ENCODE measurements at regions not wholly inside any gene's neighbourhood (a gene's known extent, or its start where the extent isn't known, plus 50 kb on each side); places are given as distances from the start of the nearest gene placed in this dataset.

DNA sequence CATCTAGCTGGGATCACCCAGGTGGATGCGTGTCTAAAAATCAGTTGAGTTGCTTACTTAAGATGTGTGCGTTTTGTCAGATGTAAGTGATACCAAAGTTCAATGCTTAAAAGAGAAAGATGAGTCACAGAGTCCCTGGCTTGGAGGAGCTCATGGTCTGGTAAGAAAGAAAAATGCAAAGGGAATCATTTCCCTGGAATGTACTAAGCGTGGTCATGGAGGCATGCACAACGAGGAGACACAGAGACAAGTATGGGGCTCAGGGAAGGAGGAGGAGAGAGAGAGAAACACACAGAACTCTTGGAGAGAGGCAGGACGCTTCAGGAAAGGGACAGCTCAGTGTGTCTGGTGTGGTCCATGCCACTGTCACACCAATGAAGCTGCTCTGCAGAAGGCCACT lies 186.9 kb upstream of the GMDS start:
- Histone ChIP-seq H3K4me3 (no peak overlapping the region), H3K4me1 (no peaks in the 10 kb centered on the region), H3K36me3 (no peaks in the 10 kb centered on the region), H3K27ac (no peak overlapping the region), H3K27me3 (no peaks in the 10 kb centered on the region), H3K9me3 (no peaks in the 10 kb centered on the region)
- DNase-seq (no peak), ATAC-seq (no peak)
- intact Hi-C loops (cut with DNase I) = no loop called here
- TF ChIP-seq, protein P1, sequence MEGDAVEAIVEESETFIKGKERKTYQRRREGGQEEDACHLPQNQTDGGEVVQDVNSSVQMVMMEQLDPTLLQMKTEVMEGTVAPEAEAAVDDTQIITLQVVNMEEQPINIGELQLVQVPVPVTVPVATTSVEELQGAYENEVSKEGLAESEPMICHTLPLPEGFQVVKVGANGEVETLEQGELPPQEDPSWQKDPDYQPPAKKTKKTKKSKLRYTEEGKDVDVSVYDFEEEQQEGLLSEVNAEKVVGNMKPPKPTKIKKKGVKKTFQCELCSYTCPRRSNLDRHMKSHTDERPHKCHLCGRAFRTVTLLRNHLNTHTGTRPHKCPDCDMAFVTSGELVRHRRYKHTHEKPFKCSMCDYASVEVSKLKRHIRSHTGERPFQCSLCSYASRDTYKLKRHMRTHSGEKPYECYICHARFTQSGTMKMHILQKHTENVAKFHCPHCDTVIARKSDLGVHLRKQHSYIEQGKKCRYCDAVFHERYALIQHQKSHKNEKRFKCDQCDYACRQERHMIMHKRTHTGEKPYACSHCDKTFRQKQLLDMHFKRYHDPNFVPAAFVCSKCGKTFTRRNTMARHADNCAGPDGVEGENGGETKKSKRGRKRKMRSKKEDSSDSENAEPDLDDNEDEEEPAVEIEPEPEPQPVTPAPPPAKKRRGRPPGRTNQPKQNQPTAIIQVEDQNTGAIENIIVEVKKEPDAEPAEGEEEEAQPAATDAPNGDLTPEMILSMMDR (IDR thresholded peaks at IDR 0.05) = no peak

DNA sequence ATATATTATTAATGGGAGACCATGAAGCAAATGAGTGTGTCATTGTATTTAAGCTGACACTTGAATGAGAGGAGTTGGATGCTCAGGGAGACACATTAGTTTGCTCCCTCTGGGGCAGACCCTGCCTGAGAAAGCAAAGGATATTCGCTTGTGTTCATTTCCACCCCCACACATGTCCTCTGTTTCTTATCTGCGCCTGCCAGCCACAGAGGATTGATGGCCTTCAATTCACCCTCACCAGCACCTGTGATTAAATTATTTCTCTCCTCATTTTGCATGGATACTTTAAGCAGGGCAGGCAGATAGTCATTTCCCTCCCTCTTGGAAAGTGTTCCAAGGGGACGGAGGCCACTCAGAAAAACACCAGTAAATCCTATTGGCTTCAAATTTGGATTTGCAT lies 185.2 kb upstream of the GMDS start:
- Histone ChIP-seq H3K27me3 (no peaks in the 10 kb centered on the region), H3K9me3 (no peaks in the 10 kb centered on the region), H3K4me3 (no peak overlapping the region), H3K36me3 (no peaks in the 10 kb centered on the region), H3K4me1 (no peaks in the 10 kb centered on the region), H3K27ac (no peak overlapping the region)
- intact Hi-C loops (cut with DNase I) = no loop called here
- DNase-seq (no peak), ATAC-seq (no peak)
- TF ChIP-seq, protein P1 (IDR thresholded peaks at IDR 0.05) = no peak

DNA sequence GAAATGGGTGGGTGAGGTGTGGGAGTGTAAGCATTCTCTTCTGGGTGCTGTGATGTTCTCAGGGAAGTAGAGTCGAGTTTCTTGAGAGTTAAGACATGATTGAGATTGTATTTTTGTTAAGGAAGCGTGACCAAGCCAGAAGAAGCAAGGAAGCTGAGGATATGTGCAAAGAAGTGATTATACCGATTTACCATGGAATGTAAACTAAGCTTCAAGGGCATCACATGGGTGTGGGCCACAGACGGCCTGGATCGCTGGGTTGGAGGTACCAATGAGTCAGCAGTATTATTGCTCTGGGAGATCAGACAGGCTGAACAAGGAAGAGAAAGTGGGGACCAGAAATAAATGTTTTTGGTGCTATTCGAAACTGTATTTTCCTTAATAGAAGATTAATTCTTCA lies 184.1 kb upstream of the GMDS start:
- intact Hi-C loops (cut with DNase I) = no loop called here
- H3K4me3 ChIP-seq = no peak overlapping the region
- no peaks in the 10 kb centered on the region for H3K9me3 ChIP-seq
- no peak overlapping the region for H3K27ac ChIP-seq
- no peak for DNase-seq
- H3K36me3 ChIP-seq = no peaks in the 10 kb centered on the region
- no peak for ATAC-seq
- no peaks in the 10 kb centered on the region for H3K27me3 ChIP-seq
- TF ChIP-seq, protein P1 (IDR thresholded peaks at IDR 0.05) = no peak
- no peaks in the 10 kb centered on the region for H3K4me1 ChIP-seq

DNA sequence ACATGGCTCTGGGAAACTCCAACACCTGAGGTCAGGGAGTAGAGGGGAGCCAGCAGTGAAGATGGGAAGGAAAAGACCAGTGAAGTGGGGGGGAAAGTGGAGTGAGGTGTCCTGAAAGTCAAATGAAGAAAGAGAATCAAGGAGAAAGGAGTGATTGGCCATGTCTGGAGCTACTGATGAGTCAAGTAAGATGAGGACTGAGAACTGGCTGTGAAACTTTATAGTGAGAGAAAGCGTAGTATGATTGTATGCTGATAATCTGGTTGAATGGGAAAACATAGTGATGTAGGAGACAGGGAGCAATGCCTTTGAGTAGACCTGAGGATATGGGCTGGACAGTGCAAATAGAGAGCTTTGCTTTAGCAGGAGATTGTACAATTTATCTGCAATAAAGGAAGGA lies 183.6 kb upstream of the GMDS start:
- H3K27ac ChIP-seq = no peak overlapping the region

GRCh38 chr6:2426561-2427340 lies 181.3 kb upstream of the GMDS start:
- Histone ChIP-seq H3K27me3 (no peaks in the 10 kb centered on the region), H3K4me3 (no peak overlapping the region), H3K9me3 (no peaks in the 10 kb centered on the region), H3K36me3 (no peaks in the 10 kb centered on the region), H3K27ac (no peak overlapping the region), H3K4me1 (no peaks in the 10 kb centered on the region)
- TF ChIP-seq, protein P1 (IDR thresholded peaks at IDR 0.05) = no peak
- ATAC-seq (no peak), DNase-seq (no peak)
- intact Hi-C loops (cut with DNase I) = no loop called here

More for the DNA sequence above, 183.6 kb upstream of the GMDS start:
- no peak overlapping the region for H3K4me3 ChIP-seq
- ATAC-seq (no peak), DNase-seq (no peak)
- TF ChIP-seq, protein P1 (IDR thresholded peaks at IDR 0.05) = no peak
- no peaks in the 10 kb centered on the region for H3K36me3 ChIP-seq
- H3K27me3 ChIP-seq = no peaks in the 10 kb centered on the region
- H3K4me1 ChIP-seq = no peaks in the 10 kb centered on the region
- intact Hi-C loops (cut with DNase I) = no loop called here
- H3K9me3 ChIP-seq = no peaks in the 10 kb centered on the region
